HG02870 (cell line): ENCODE measurements at regions not wholly inside any gene's neighbourhood (a gene's known extent, or its start where the extent isn't known, plus 50 kb on each side); places are given as distances from the start of the nearest gene placed in this dataset.
"Not testable (repeated sequence)": the region's sequence is repeated elsewhere in the genome, so short reads cannot be mapped to it uniquely, and the experiment has no call there.

ENCODE experiments used
- ATAC-seq: cut with Tn5 transposase; IDR thresholded peaks from one replicate; pipeline ENCODE4 v1.9.1; 2021; ENCODE audit warnings: mild to moderate bottlenecking, moderate library complexity; ENCODE audit not compliant: unreplicated experiment

GRCh38 chr4:165548702-165549101 lies 169.9 kb downstream of the CPE start:
- no peak for ATAC-seq

GRCh38 chr4:165553221-165553810 lies 174.5 kb downstream of the CPE start:
- no peak for ATAC-seq

DNA sequence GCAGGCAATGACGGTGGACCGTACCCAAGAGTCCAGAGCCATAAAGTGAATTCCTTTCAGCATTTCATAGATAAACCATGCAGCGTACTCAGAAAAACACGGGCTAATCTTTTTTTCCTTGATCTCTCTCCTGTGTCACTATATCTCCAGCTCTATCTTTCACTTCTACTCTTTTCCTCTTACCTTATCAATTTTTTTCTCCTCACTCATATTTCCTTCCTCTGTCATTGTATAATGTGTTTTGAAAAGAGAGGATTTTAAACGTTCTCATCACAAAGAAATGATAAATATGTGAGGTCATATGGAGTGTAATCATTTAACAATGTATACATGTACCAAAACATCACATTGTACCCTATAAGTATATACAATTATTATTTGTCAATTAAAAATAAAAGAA lies 176.5 kb downstream of the CPE start:
- ATAC-seq = no peak

DNA sequence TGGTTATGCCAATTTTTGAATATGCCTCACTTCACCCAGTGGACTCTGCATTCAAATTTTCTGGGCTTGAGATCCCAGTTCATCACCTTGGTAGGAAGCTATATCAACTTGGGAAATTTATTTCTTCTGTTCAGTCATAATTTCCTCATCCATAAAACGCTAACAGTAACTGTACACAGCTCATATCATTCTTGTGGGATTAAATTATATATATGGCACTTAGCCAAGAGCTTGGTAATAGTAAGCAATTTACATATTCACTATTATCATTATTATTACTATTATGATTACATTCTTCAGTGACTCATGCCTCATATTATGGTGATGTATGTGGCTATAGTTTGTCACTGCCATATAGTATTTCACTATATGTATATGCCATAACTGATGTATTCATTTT lies 177.6 kb downstream of the CPE start:
- ATAC-seq = no peak

DNA sequence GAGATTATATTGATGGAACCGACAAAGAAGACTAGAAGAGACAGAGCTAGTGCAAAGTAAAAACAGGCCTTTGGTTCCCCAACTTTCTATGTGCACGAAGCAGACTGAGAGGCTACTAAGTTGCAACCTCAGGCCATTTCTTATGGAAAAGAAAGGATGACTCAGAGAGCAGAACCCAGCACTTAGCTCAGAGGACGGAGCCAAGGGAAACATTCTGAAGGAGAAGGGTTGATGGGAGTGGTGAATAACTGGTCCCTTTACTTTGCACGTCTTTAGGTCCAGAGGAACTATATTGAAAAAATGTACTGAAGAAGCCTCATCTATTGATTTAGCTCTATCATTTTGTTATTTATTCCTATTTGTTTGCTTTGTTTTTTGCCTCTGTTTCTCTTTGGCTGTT lies 182.1 kb downstream of the CPE start:
- ATAC-seq = no peak

GRCh38 chr4:165563851-165564250 lies 185.0 kb downstream of the CPE start:
- no peak for ATAC-seq

DNA sequence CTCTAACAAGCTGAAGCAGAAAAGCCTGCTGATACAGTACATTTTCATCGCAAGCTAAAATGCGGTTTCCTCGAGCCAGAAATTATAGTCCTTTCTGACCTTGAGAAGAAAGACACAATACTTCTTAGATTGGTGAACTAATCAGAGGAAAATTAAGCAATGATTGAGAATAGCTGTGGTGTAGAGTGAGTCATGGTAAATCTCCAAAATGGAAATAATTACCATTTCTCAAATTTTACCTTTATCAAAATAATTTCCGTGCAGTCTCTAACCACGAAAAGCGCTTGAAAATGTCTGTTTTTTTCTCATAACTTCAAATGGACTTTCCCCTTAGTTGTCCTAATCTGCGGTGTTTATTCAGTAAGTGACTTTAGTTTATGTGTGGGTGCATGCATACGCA lies 190.2 kb downstream of the CPE start:
- no peak for ATAC-seq

GRCh38 chr4:165571476-165571875 lies 192.7 kb downstream of the CPE start:
- ATAC-seq = not testable (repeated sequence)

GRCh38 chr4:165580351-165580905 lies 201.6 kb downstream of the CPE start:
- ATAC-seq = no peak

DNA sequence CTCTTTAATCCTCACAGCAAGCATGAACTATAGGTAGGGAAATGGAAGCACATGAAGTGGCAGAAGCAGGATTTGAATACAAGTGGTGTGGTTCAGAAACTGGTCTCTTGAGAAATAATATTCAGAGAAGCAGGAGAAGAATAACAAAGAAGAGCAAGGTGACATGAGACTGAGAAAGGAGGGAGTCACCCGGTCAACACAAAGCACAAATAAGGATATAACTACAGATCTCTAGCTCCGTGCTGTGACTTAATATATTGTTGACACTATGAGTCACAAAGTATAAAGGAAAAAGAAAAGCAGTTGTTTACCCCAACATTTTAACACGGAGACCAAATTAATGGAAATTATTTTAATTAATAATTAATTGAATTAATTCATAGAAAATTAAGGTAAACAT lies 204.5 kb downstream of the CPE start:
- no peak for ATAC-seq

- no peak for ATAC-seq
Observed at GRCh38 chr4:165584916-165585315, 206.1 kb downstream of the CPE start.

- ATAC-seq = no peak
Observed at GRCh38 chr4:165588534-165589315, 209.9 kb downstream of the CPE start.

DNA sequence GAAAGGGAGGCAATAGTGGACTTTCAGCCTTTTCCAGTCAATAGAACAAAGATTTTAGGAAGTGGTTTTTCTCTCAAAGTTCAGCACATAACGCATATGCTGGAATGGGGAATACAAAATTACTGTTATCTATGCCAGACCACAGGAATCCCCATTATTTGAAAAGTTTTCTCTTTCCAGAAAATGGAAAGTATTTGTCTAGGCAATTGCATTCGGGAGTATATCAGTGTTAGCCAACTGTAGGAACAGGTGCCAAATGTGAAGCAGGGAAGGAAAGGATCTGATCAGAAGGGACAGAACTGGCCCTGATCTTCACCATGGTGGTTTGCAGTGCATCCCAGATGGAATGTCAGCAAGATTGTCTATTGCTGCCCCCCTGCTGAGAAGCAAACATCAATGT lies 213.6 kb downstream of the CPE start:
- no peak for ATAC-seq

GRCh38 chr4:165597581-165598480 lies 219.0 kb downstream of the CPE start:
- no peak for ATAC-seq

GRCh38 chr4:165600959-165601683 lies 222.3 kb downstream of the CPE start:
- ATAC-seq = no peak

DNA sequence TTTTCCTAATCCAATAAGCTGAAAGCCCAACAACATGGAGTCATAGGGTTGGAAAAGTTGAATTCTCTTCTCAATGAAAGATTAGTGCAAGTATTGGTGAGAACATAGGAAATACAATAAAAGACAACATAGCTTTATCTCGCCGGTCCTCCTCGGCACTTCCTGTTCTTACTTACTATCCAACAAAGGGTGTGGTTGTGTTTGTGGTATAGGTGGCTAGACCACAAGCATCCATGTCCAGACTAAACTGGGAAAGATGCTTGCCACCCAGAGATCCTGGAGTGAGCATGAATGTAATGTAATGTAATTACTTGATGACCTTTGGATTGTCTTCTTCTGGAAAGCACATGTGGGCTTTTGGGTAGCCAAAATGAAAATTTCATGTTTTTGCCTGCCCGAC lies 223.8 kb downstream of the CPE start:
- ATAC-seq = no peak

DNA sequence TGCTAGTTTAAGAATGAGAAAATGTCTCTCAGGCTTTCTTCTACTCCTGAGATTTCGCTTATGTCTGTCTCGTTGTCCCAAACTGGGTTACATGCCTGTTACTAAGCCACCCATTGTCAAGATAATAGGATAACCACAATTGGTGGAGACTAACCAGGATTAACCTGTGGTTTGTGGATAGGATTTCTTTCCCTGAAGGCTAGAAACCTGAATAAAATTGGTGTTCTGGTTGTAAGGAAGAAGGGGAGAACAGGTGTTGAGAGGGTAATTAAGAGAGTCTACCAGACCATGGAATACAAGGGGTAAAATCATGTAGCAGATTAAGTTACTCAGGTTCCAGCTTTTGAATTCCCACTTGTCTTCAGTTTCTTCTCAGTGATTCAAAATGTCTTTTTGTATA lies 225.4 kb downstream of the CPE start:
- ATAC-seq = no peak

DNA sequence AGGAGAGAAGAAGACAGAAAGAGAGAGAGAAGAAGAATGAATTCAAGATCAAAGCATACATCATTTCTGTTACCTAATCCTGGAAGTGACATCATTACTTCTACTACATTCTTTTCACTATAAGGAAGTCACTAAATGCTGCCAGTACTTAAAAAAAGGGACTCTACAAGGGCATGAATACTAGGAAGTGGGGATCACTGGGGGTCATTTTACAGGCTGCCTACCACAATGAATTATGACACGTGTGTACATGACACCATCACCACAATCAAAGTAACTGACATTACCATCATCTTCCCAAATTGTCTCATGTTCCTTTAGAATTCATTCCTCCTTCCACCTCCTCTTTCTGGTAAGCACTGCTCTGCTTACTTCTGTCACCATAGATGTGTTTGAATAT lies 227.0 kb downstream of the CPE start:
- no peak for ATAC-seq

- ATAC-seq = no peak
Observed at GRCh38 chr4:165606465-165607205, 227.8 kb downstream of the CPE start.

DNA sequence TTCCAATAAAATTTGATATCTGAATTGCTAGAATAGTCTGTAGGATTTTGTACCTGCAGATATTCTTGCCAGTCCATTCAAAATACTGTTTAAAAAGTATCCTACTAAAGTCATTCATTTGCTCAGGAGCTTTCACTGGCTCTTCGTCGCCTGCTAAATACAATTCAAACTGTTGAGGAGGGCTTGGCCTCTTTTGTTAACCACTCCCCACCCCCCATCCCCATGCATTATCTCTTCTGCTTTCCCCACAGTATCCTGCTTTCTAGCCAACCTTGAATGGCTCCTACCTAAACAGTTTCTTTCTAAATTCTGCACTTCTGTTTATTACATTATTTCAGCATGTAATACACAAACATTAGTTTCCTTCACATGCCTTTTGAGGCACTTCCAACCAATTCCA lies 230.8 kb downstream of the CPE start:
- no peak for ATAC-seq
